ENCODE measurements at regions not wholly inside any gene's neighbourhood (a gene's known extent, or its start where the extent isn't known, plus 50 kb on each side); places are given as distances from the start of the nearest gene placed in this dataset.

- TF ChIP-seq GABPA (IDR thresholded peaks at IDR 0.05; ENCODE audit: low read depth) (no peak), MAX (IDR thresholded peaks at IDR 0.05; ENCODE audit: low read depth) (no peak), CTCF (IDR thresholded peaks at IDR 0.05) (no peak), SIN3A (IDR thresholded peaks at IDR 0.05; ENCODE audit: borderline replicate concordance, low read depth, low read length) (no peak), EP300 (IDR thresholded peaks at IDR 0.05; ENCODE audit: borderline replicate concordance in 1 of 2, low read depth in 1 of 2, low read length in 1 of 2) (no peak), CHD2 (IDR thresholded peaks at IDR 0.05; ENCODE audit: low read length, partially characterized antibody) (no peak), RXRA (IDR thresholded peaks at IDR 0.05; ENCODE audit: borderline replicate concordance, low read depth) (no peak), JUND (IDR thresholded peaks at IDR 0.05) (no peak), FOXJ3 (CRISPR knock-in tag; IDR thresholded peaks at IDR 0.05) (no peak), TAF1 (IDR thresholded peaks at IDR 0.05; ENCODE audit: borderline replicate concordance, low read depth, low read length) (no peak), EZH2phosphoT487 (IDR thresholded peaks at IDR 0.05; ENCODE audit: borderline replicate concordance, low read depth) (no peak), POLR2AphosphoS5 (IDR thresholded peaks at IDR 0.05; ENCODE audit: low read depth, low read length) (no peak)
Measured at GRCh38 chr10:128992770-128993169, 474.3 kb upstream of the MGMT start.
